GM19438 (cell line): ENCODE measurements at regions not wholly inside any gene's neighbourhood (a gene's known extent, or its start where the extent isn't known, plus 50 kb on each side); places are given as distances from the start of the nearest gene placed in this dataset.

ENCODE experiments used
- ATAC-seq: cut with Tn5 transposase; IDR thresholded peaks from one replicate; pipeline ENCODE4 v1.9.1; 2021; ENCODE audit warnings: low read depth; ENCODE audit not compliant: unreplicated experiment

DNA sequence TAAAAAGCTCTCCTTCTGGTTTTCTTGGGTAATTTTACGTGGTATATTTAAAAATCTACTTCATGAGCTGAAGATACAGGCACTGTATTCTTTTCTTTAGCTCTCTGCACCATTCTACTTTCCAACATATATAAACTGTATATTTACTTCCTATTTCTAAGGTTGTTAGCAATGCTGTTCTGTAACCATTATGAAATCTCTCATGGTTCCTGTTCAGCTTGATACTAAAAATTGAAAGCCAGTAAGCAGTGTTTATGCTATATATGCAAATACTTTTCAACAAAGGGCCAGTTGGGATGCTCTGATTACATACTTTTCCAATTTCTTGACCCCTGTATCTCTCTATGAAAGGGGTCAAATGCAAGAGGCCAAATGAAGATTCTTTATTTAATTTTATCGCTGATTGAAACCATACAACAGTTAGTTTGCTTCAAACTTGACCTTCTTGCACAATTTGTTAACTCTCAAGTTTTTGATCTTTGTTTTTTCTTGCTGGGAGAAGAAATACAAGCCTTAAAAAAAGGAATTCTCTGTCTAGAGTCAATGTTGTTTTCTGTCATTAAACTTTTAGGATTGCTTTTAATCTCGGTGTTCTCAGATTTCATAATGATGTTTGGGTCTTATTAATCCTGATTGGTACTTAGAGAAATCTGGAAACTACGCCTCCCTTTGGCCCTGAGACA lies 223.2 kb downstream of the PRL start:
- no peak for ATAC-seq

DNA sequence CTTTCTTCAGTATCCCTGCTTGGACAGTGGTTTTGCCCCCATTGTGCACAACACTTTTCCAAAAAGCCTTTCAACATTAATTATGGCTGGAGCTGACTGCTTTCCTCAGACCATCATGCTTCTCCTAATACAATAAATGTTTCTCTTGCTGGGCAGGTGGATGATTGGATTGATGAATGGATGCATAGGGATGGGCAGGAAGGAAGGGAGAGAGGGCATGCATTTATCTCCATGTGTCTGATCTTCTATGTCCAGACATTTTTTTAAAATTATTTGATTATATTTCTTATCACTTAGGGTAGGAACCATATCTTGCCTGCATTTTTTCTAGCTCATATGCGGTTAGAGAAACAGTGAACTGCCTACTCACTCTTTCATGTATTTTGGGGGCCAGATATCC lies 218.5 kb downstream of the PRL start:
- no peak for ATAC-seq

DNA sequence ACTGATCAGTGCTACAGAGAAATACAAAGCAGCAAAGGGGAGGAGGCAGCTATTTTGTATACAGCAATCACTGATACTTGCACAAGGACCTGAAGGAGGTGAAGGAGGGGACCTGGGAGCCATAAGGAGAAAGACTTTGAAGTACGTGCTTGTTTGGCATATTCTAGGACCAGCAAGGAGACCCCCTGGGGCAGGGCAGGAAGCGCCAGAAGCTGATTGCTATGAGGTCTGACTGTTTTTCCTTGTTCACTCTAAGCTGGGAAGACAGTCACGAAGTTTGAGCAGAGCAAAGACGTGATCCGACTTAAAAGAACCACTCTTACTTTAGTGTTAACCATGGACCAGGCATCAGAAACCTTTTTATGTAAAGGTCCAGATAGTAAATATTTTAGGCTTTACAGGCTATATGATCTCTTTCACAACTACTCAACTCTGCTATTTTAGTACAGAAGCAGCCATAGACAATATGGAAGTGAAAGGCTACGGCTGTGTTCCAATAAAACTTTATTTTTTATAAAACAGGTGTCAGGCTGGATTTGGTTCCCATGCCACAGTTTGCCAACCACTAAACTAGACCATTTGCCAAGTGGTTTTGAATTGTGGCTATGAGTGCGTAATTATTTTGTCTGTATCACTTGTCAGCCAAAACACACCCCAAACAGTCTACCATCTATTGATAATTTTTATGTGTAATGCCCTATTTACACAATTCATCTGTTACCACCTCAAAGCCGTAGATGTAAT lies 217.9 kb downstream of the PRL start:
- no peak for ATAC-seq

DNA sequence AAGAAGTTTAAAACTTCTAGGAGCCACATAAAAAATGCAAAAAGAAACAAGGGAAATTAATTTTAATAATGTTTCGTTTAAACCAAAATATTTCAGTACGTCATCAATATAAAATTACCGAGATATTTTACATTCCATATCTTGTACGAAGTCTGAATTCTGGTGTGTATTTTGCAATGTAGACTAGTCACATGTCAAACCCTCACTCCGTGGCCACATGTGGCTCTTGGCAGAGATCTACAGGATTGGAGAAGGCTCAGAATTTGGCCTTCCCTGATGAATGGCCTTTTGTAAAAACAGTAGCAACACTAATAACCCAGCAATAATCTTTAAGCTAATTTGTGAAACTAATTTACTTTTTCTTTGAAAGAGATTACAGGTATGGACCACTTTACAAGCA lies 217.1 kb downstream of the PRL start:
- no peak for ATAC-seq

DNA sequence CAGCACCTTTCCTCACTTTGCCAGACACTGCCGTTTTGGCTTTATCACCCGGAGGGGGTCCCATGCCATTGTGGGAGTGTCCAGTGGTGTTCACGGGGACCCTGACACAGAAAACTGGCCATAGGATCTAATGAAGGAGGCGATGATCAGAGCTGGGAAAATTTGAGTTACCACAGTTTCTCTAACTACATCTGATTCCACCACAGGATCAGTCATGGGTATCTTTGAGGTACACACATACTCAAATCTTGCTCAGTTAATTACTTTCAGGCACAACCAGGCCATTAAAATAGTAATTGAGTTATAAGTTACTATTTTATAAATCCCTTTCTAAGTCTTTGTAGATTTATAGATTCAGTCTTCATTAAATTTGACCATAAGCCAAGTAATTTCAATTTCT lies 215.1 kb downstream of the PRL start:
- ATAC-seq = no peak

DNA sequence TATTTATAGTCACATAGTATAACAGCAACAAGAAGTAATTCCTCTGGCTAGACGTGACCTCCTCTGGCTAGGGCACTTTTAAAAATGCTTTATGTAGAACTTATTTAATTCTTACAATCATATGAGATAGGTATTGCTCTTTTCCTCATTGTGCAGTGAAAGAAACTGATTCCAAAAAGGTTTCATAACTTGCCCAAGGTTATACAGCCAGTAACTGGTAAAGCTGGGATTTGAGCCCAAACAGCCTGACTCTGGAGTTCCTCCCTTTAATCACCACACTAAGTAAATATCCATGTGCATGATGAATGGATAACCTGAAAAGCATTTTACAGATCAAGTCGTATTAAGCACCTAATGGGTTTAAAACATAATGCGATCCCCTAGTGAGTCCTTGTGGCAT lies 214.6 kb downstream of the PRL start:
- no peak for ATAC-seq

DNA sequence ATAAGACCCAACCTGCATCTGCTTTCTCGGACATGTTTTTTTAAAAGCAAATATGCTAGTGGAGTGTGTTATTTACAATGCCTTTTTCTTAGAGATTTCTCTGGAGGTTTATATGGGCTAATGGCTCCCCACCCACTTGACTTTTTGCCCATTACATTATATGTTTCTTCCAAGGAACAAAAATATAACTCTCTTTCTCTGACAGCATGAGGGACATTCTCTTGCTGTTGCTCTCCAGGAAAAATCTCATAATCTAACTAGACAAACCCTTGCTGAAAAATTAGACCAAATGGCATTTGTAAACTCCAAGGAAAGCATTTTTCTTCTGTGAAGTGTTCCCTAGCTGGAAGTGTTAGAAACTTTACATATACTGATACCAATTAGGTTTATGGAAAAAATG lies 213.7 kb downstream of the PRL start:
- no peak for ATAC-seq

DNA sequence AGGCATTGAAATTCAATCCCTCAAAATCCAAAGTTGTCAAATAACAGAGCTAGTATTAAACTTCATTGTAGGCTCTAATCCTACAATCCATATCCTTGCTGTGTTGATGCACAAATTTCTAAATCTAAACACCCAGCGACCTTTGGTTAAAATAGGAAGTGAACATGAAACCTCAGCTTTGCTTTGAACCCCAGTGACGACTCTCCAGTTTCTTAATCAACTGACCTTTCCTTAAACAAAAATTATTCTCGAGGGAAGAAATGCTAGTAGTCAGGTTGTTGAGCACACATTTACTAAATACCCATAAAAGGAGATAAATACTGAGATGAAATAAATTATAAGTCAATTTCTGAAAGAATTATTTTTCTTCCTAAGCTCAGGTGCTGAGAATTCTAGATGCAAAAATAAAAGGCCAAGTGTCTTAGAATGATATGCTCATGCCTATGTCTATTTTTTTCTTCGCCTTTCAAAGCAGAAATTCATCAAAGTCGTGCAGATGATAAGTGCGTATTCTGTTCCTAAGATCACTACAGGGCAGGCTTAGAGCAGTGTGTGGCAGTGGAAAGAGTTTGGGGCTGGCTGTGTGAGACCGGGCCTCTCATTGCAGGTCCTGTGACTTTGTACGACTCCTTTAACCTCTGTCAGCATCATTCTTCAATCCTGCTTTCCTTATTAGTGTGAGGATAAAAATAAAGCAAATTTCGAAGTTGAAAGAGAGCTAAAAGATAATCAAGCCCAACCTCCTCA lies 208.7 kb downstream of the PRL start:
- ATAC-seq = no peak

DNA sequence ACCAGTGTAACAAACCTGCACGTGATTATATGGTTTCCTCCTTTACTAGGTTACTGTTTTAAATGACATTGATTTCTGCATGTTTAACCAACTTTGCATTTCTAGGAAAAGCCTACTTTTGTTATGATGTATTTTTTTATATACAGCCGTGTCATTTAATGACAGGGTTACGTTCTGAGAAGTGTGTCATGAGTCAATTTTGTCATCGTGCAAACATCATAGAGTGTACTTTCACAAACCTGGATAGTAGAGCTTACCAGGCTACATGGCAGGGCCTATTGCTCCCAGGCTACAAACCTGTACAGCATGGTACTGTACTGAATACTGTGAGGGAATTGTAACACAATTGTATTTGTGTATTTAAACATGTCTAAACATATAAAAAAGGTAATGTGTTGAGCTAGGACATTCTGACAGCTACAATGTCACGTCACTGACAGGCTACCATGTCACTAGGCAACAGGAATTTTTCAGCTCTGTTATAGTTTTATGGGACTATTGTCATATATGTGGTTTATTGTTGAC lies 205.3 kb downstream of the PRL start:
- no peak for ATAC-seq

DNA sequence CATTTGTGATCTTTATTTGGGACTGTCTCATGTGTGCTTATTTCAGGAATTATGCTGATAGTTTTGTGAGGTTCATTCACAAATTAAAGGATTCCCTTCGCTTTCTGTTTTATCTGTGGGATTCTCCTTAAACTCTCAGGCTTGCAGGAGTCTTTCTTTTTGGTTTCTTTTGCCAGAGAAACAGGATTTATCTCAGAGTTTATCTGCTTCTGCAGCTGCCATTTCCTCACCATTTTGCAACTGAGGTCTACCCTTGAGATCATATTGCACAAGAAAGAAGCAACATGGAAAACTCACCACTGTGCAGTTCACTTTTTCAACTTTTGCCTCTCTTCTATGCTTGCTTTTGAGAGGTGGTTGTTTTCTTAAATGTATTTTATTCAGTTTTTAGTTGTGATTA lies 201.0 kb downstream of the PRL start:
- no peak for ATAC-seq

DNA sequence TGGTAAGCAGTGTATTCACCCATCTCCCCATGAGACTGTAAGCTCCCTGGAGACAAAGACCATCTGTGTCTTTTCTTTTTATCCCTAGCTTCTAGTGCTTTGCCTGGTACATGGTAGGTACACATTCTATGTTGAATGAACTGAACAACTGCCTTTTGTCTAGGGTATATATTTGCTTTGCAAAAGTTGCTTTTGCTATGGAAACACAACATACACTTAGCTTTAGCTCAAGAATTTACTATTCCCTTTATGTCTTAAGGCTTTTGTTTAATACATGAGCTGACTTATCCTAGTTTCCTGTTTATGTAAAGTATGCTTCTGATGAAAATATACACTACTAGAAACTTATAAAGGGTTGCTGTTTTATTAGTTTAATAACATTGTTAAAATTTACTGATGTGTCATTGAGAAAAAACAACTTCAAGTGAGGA lies 198.2 kb downstream of the PRL start:
- no peak for ATAC-seq

DNA sequence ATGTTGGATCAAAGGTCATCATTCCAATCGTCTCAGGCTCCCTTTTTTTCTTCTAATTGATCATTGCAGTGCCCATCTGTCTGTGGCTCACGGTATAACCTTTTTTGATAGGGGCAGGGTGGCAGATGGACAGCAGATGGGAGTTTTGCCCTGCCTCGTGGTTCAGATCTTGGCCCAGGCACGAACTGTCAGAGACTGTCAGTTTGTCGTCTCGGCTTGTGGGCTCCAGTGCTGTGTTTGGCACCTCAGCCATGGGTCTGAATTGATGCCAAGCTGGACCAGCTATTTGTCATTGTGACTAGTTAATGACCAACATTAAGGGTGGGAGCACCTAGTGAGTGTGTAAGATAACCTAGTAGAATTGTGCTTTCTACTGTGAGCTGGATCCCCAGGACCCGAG lies 197.6 kb downstream of the PRL start:
- no peak for ATAC-seq

DNA sequence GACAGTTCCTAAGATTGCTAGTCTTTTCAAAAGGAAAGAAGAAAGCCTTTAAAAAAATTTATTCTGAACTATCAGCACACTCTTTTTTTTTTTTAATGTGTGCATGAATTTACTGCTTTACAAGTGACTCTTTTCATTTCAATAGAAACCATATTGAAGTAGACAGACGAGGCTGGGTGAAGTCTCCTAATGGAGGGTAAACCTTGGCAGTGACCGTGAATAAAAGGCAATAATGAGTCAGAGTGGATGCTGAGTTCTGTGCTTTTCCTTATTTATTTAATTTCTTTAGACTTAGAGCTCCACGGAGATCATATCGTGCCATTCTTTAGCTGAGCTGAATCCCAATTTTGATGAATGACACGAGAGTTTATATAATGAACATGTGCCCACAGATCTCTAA lies 196.9 kb downstream of the PRL start:
- no peak for ATAC-seq

DNA sequence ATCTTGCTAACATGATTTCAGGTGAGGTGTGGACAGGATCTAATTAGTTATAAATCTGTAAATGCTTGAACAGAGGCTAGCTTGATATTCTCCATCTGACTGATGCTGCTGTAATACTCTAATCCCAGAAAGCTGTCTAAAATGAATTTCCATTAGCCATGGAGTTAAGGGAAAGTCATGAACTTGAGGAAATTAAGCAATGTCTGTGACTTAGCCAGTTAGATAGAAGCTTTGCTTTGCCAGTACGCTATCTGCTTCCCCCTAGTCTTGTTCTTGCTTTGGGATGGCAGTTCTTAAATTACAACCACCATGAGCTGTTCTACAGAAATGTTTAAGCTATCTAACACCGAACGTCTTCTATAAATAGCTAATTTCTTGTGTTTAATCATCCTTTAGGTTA lies 195.7 kb downstream of the PRL start:
- ATAC-seq = no peak

DNA sequence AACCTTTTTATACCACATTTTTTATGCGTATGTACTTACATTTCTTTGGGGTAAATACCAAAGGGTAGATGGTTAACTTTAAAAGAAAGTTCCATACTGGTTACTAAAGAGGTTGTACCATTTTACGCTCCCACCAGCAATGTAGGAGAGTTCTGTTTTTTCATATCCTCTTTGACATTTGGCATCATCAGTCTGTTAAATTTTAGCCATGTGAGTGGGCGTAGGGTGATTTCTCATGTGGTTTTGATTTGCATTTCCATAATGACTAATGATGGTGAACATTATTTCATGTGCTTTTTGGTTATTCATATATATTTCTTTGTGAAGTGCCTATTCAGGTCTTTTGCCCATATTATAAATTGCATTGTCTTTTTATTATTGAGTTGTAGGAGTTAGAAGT lies 194.2 kb downstream of the PRL start:
- ATAC-seq = peak; percentile 77

DNA sequence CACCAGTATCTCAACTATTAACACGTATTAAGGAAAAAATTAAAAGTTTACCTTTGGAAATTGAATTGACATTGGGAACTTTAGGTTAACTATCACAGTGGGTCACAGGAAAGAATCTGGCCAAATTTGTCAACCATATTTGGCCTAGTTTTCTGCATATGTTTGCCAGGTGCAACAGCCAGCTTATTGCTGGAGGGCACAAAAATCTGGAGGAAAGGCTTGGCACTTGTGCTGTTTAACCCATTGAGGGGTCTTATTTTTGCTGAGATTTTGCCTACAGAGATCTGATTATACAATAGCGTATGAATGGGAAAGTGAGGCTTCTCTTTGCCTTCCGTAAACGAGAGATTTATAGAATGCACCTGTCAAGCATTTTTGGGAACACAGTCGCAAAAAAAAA lies 190.4 kb downstream of the PRL start:
- no peak for ATAC-seq

DNA sequence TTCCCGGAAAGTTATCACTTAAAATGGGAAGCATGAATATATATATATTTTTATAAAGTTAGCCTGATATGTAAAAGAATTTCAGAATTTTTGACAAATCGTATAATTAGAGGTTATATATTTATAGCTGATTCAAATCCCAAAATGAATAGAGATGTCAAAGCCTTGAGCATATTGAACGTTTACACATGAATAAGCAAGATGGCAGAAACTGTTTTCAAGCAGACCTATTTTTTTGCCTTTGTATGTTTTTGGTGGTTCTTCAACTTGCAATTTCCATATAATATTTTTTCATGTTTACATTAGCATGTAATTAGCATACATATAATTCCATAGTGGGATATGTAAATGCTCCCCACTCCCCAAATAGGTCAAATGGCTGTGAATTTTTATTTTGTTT lies 189.9 kb downstream of the PRL start:
- no peak for ATAC-seq

DNA sequence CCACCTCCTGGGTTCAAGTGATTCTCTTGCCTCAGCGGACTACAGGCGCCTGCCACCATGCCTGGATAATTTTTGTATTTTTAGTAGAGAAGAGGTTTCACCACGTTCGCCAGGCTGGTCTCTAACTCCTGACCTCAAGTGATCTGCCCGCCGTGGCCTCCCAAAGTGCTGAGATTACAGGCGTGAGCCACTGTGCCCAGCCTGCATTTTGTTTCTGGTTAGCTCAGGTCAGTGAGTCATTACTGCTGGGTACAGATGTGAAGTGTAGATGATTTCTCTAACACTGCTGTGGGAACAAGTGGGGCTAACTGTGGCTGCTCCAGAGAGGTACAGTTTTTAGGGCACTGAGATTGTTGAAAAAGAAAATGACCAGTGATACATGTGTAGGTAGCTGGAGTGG lies 188.6 kb downstream of the PRL start:
- ATAC-seq = no peak

DNA sequence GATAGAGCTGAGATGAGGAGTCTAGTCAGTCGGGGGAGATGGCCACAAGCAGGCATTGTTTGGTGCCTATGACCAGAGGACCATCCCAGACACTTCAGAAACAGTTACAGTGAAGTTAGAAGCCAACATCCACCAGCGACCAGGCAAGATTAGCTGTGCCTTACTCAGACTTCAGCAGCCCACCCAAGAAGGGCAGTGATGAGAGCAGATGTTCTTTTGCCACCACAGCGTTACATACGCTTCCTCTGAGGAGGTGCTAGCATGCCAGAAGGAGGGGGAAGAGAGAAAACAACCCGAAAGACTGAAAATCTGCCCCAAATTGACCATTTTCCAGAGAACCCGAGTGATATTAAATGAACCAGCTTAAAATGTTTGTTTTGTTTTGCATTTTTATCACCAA lies 186.8 kb downstream of the PRL start:
- ATAC-seq = no peak

DNA sequence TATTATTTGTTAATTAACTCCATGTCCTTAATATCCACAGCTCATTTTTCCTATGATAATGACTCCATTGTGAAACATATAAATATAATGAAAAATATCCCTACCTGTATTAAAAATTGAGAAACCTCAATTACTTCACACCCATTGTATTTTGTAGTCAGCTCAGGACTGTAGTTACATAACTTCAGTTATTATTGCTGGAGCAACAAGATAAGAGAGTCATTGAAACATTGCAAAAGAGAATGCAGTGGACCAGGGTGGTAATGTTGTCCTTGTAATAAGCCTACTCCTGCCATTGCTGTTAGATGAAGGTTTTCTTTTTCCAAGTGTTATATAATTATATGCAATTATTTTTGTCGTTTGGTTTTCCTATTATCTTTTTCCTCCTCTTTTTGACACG lies 184.4 kb downstream of the PRL start:
- no peak for ATAC-seq

DNA sequence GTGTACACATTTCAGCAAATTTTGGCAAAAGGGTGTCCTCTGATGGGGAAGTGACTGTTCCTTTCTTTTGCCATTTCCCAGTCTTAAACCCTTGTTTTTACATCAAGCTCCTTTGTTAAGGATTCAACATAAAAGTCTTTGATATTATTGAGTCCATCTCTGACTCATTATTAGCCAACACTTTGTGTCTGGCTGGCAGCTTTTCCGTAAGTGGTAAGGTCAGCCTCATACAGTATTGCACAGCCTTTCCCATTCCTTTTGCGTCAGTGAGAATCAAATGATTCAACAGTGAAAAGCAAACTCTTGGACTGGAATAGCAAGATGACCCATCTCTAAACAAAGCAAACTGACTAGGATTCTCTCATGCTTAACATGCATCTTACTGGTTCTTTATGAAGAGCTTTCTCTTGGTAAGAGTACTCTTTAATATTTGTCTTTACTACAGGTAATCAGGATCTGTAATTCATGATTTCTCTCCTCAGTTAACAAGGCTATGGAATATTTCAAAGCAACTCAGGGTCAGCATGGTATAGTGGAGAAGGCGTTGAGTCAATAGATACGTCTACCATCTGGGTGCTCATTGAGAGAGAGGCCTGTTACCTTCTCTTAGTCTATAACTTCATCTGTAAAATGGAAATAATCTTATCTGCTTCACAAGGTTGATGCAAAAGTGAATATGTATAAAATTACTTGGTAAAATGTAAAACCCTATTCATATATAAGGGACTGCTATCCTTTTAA lies 183.6 kb downstream of the PRL start:
- no peak for ATAC-seq
